Erythroblast (primary cell): ENCODE measurements at regions not wholly inside any gene's neighbourhood (a gene's known extent, or its start where the extent isn't known, plus 50 kb on each side); places are given as distances from the start of the nearest gene placed in this dataset.

Experiments
- GATA1 ChIP-seq: IDR thresholded peaks from 2 replicates; pipeline ENCODE4 v1.6.1; 2011; ENCODE audit warnings: low read depth, mild to moderate bottlenecking, control low read depth, low read length, moderate library complexity
- POLR2A ChIP-seq: IDR thresholded peaks from 2 replicates; pipeline ENCODE4 v1.6.1; 2011; ENCODE audit warnings: mild to moderate bottlenecking, low read length

DNA sequence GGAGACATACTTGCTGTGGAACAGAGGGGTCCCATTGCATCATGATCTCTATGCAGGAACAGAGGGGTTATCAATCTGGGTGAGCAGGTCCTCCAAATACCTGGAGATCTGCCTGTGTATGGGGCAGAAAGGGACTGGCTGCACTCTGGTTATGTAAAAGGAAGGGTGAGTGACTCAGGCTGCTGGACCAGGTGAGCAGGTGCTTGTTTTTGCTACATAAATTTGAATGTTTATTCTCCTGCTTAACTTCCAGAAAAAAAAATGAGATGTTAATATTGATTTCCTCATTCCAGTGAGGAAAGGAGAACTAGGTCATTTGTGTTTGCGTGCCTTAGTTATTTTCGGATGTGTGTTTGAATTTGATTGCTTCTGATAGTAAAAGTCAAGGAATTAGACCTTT, 225.8 kb upstream of the TRAM1L1 start:
- TF ChIP-seq POLR2A (no peak), GATA1 (no peak)
